ENCODE measurements at regions not wholly inside any gene's neighbourhood (a gene's known extent, or its start where the extent isn't known, plus 50 kb on each side); places are given as distances from the start of the nearest gene placed in this dataset.

- Histone ChIP-seq H3K4me1 (ENCODE audit: control insufficient read depth in 1 of 2, low read depth in 2 of 2) (peaks cover 34 to 50% of the 10 kb centered on the region in 2 donors), H3K9me3 (no peaks in the 10 kb centered on the region), H3K27me3 (replicated peaks; ENCODE audit: insufficient read depth) (no peaks in the 10 kb centered on the region), H3K4me3 (no peak overlapping the region), H3K36me3 (no peaks in the 10 kb centered on the region), H3K27ac (peak overlapping the region; percentile 10 to 30)
- DNase-seq (ENCODE audit: low spot score) (no peak), ATAC-seq (ENCODE audit: insufficient number of reproducible peaks, low FRiP score, low read depth) (no peak)
- no peak for TF ChIP-seq CTCF (IDR thresholded peaks at IDR 0.05)
Observed at GRCh38 chr1:234973426-234974250, 155.0 kb downstream of the TOMM20 start.

- ATAC-seq (ENCODE audit: insufficient number of reproducible peaks, low FRiP score, low read depth) (no peak), DNase-seq (ENCODE audit: low spot score) (no peak)
- no peak overlapping the region for H3K4me3 ChIP-seq
- TF ChIP-seq CTCF (IDR thresholded peaks at IDR 0.05), result no peak
- no peaks in the 10 kb centered on the region for H3K27me3 ChIP-seq (replicated peaks; ENCODE audit: insufficient read depth)
- no peaks in the 10 kb centered on the region for H3K36me3 ChIP-seq
- H3K4me1 ChIP-seq (ENCODE audit: control insufficient read depth in 1 of 2, low read depth in 2 of 2), result peaks cover 31 to 47% of the 10 kb centered on the region in 2 donors
- H3K9me3 ChIP-seq, result no peaks in the 10 kb centered on the region
- H3K27ac ChIP-seq, result peak overlapping the region in 1 of 2 donors; percentile 30
Observed at GRCh38 chr1:234972411-234973191, 156.0 kb downstream of the TOMM20 start.

DNA sequence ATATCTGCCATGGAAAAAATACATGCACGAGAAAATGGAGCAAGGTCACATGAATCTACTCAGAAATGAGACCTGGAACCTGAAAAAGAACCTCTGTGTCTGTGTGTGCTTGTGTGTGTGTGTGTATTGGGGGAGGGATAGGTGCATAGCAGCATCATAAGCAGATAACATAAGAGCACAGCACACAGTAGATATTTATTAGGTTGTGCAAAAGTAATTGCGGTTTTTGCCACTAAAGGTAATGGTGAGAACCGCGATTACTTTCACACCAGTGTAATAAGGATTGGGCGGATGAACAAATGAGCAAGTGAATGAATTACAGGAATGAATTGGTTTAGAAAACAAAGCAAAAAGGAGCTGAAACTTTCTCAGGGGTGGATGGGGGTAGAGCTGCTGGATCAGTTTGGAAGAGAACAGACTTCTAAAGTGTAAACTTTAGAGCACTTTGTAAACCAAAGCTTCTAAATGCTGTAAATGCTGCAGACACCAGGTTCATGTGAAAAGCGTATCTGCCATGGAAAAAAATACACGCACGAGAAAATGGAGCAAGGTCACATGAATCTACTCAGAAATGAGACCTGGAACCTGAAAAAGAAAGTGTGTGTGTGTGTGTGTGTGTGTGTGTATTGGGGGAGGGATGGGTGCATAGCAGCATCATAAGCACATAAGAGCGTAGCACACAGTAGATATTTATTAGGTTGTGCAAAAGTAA is 156.9 kb downstream of the TOMM20 start:
- Histone ChIP-seq H3K4me3 (no peak overlapping the region), H3K36me3 (no peaks in the 10 kb centered on the region), H3K27me3 (replicated peaks; ENCODE audit: insufficient read depth) (no peaks in the 10 kb centered on the region), H3K9me3 (no peaks in the 10 kb centered on the region), H3K27ac (peak overlapping the region; percentile 87 to 93), H3K4me1 (ENCODE audit: control insufficient read depth in 1 of 2, low read depth in 2 of 2) (peaks cover 31 to 47% of the 10 kb centered on the region in 2 donors)
- no peak for TF ChIP-seq CTCF (IDR thresholded peaks at IDR 0.05)
- no peak for ATAC-seq (ENCODE audit: insufficient number of reproducible peaks, low FRiP score, low read depth)
- DNase-seq (ENCODE audit: low spot score), result no peak

DNA sequence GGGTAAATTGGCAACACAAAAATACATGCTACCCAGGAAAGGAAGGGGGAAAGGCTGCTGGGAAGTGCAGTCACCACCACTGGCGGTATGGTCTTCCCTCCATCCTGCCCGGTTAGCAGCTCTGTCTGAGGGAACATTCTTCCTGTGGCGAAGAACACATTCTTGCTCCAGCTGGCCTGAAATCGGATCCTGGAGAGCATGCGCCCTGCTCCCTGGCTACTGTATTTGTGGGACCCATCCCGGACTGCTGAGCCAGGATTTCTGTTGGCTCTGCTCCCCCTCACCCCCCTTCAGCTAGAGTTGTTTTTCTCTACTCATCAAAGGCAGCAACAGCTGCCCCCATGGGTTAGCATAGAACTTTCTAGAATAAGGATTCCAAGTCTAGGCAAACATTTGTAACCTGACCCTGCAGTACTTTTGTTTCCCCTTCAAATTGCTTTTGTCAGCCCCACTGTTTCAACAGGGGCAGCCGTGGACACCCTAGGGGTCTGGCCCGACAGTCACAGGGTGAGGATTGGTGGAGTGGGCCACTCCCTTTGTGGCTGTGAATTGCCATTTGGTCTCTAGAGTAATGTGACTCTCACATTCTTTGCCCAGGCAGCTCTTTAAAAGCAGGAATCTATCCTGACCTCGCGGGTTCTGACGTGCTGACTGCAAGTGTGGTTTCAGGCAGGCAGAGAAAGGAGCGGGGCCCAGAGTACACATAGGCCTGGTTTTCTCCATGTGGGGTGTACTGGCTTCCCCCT is 157.7 kb downstream of the TOMM20 start:
- no peaks in the 10 kb centered on the region for H3K27me3 ChIP-seq (replicated peaks; ENCODE audit: insufficient read depth)
- H3K9me3 ChIP-seq, result no peaks in the 10 kb centered on the region
- peak overlapping the region; percentile 70 for H3K4me3 ChIP-seq
- peak; percentile 54 for ATAC-seq (ENCODE audit: insufficient number of reproducible peaks, low FRiP score, low read depth)
- no peak for DNase-seq (ENCODE audit: low spot score)
- peaks cover 31 to 47% of the 10 kb centered on the region in 2 donors for H3K4me1 ChIP-seq (ENCODE audit: control insufficient read depth in 1 of 2, low read depth in 2 of 2)
- TF ChIP-seq CTCF (IDR thresholded peaks at IDR 0.05), result no peak
- no peaks in the 10 kb centered on the region for H3K36me3 ChIP-seq
- H3K27ac ChIP-seq, result peak overlapping the region; percentile 87 to 93

Measured in thoracic aorta (tissue), 2 donors.